RPMI7951 (cell line): ENCODE measurements at regions not wholly inside any gene's neighbourhood (a gene's known extent, or its start where the extent isn't known, plus 50 kb on each side); places are given as distances from the start of the nearest gene placed in this dataset.
"Not testable (repeated sequence)": the region's sequence is repeated elsewhere in the genome, so short reads cannot be mapped to it uniquely, and the experiment has no call there.

Experiments used
- DNase-seq: peaks from one replicate; pipeline ENCODE4 v3.0.0-alpha.2; 2012; ENCODE audit warnings: low read depth

GRCh38 chr6:98036344-98036923 is 753.4 kb upstream of the MMS22L start:
- DNase-seq = no peak

- DNase-seq = no peak
Measured at GRCh38 chr6:98037571-98037970, 754.6 kb upstream of the MMS22L start.

GRCh38 chr6:98039443-98039842 is 756.4 kb upstream of the MMS22L start:
- DNase-seq = no peak

GRCh38 chr6:98039904-98040607 is 757.0 kb upstream of the MMS22L start:
- DNase-seq = no peak

DNA sequence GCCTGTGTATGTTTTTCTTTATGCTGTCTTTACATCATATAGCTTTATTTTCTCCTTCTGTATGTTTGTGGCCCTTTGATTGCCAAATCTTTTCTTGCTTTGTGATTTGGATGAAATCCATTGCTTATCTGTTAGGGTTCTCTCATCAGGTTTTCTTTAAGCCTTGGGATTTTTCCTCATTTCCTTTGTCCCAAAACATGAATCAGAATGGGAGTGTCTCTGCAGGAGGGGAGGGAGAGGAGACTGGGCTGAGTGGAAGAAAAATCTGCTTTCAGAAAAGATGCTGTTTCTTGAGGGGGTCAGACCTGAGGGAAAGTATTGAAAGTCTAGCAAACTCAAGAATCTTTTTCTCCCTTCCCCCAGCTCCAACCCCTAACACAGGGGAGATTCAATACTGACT is 758.0 kb upstream of the MMS22L start:
- no peak for DNase-seq

- no peak for DNase-seq
Measured at GRCh38 chr6:98041921-98042320, 758.9 kb upstream of the MMS22L start.

DNA sequence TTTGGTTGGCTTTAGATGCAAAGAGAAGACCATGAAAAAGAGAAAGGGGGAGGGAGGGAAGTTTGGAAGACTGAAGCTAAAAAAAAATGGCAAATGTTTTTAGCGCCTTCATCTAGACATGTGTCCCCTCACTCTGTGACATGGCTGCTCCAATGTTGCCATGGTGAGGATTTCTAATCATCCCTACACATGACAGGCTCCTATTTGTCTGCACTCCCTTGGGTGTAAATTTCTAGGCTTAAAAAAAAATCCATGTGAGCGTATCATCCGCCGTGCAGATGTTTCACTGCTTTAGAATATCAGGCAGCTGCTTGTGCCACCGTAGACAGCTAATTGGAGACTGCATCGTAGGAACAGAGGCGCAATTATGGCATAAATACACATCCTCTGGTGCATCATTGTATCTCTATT is 761.1 kb upstream of the MMS22L start:
- DNase-seq = no peak

- DNase-seq = no peak
Measured at GRCh38 chr6:98044791-98045470, 761.9 kb upstream of the MMS22L start.

GRCh38 chr6:98047164-98047563 is 764.1 kb upstream of the MMS22L start:
- DNase-seq = no peak

DNA sequence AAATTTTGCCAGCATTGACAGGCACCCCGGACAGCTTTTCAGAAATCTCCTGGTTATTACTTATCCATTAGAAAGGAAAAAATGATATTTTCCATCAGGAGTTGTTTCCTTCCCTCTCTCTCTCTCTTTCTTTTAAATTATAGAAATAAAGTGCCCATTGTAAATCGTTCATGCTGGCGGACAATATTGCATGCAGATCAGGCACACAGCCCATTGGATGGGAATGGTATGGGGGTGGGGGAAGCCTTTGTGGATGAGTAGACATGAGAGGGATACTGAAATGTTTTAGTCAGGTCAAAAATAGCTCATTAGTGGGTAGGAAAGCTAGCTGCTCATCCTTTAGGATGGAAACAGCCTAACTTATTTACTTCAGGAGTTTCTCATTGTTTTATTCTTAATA is 764.9 kb upstream of the MMS22L start:
- no peak for DNase-seq

- no peak for DNase-seq
Measured at GRCh38 chr6:98054453-98054852, 771.4 kb upstream of the MMS22L start.

DNA sequence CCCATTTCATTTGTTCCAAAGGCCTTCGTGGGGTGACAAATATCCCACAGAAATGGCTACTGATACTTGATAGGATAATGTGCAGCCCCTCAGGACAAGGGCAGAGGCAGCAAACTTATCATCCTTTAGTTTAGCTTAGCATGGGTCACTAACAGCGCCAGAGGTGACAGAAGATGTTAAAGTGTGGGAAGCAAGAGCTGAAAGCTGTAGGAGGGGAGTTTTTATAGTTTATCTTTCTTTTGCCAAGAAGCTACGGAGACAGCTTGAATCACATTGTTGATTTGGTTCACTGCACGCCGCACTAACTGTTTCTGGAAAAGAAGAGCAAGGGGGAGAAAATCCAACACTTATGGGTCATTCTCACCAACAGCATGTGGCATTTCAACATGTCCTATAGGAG is 773.9 kb upstream of the MMS22L start:
- DNase-seq = no peak

DNA sequence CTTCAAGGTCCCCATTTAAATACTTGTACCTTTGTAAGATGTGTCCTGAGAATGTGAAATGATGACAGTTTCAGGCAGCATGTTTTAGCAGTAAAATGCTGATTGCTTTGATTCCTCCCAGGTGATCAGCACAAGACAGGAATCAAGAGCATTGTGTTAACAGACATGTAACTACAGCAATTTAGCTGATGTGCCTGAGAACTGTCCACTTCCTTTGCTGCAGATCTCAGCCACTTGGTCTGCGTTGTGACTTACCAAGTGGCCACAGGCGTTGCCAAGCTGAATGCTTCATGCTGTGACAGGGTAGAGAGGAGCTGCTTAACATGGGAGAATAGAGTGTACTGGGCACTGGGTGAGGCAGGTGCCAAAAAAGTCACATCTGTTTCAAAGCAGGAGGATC is 767.0 kb upstream of the POU3F2 start:
- no peak for DNase-seq

DNA sequence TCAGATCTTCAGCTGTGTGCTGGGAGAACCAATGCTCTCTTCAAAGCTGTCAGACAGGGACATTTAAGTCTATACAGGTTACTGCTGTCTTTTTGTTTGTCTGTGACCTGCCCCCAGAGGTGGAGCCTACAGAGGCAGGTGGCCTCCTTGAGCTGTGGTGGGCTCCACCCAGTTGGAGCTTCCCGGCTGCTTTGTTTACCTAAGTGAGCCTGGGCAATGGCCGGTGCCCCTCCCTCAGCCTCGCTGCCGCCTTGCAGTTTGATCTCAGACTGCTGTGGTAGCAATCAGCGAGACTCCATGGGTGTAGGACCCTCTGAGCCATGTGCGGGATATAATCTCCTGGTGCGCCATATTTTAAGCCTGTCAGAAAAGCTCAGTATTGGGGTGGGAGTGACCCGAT is 745.8 kb upstream of the POU3F2 start:
- DNase-seq = not testable (repeated sequence)

DNA sequence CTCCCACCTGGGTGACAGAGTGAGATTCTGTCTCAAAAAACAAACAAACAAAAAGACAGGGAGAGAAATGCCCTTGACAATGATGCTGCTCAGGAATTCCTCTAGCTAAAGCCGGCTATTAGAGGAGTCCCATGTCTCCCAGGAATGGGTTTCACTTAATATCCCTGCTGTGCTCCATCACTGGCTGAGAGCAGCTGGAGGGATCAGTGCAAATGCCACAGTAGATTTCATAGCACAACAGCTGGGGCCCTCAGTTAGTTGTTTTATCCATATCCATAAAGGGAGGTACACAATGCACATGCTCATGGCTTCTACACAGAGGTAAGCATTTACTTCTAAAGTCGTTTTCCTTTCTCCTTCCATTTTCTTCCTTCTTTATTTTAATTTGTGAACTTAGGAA is 742.0 kb upstream of the POU3F2 start:
- no peak for DNase-seq

DNA sequence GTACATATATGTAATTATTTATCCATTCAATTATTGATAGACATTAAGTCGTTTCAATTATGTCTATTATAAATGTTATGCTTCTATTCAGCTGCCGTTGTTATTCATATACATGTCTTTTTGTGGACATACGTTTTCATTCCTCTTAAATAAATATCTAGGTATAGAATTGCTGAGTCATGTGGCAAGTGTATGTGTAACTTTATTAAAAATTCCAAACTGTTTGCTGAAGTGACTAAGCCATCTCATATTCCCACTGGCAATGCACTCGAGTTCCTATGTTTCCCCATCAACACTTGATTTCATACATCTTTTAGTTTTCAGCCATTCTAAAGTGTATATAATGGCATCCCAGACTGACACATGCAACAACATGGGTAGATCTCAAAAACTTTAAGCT is 739.7 kb upstream of the POU3F2 start:
- DNase-seq = no peak

GRCh38 chr6:98107801-98108200 is 726.6 kb upstream of the POU3F2 start:
- no peak for DNase-seq

GRCh38 chr6:98116455-98116854 is 717.9 kb upstream of the POU3F2 start:
- no peak for DNase-seq

- no peak for DNase-seq
Measured at GRCh38 chr6:98117068-98117467, 717.3 kb upstream of the POU3F2 start.

DNA sequence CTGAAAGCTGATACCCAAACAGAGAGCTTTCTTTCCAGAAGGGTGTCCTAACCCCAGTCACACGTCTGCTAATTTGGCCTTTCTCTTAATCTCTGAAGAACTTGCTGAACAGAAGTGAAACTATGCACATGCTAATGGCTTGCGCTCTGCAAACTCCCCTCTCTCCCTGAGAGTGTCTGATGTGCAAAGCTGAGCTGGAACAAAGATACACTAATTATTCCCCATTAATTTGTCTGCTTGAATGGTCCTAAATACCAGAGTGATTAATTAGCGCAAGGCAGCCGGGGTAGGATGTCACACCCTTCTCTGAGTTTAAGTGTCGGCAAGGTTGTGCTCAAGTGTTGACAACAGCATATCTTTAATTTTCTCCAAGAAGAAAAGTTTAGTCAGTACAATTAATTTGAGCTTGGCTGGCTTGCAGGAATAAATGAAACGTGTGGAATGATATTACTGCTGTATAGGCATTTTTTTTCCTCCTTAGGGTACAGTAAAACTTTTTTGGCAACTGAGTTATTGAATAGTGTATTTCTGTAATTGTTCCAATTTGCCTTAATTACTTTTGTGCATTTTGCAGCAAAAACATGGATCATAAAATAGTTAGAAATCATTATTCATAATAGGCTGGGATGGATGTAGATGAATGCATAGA is 715.9 kb upstream of the POU3F2 start:
- DNase-seq = no peak

GRCh38 chr6:98124171-98124570 is 710.2 kb upstream of the POU3F2 start:
- no peak for DNase-seq

DNA sequence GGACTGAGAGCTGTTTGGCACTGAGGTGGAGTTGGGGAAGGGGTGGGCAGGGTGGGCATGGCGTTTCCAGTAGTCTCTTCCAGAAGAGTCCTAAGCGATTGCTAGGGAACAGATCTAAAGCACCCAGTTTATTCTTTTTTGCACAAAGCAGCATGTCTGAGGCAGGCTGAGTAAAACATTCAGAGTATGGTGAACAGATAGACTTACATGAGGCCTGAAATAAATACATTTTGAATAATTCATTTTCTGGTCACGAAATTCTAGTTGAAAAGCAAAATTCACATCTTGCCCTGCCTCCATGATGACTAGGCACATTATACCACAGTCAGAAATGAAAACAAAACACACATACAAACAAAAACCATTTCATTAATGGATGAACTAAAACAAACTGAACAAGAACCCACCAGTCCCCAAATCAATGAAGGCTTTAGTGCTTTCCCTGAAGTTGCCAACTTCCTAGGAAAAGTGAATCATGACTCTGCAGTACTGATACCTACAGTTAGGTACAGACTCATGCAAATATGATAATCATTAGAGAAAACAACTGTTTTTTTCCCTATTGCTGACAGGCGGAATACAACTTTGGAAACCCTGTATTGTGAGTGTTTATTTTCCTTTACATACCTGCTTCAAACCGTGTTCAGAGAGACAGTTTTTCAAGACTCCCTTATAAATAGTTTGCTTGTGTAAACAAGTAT is 702.9 kb upstream of the POU3F2 start:
- DNase-seq = no peak
